ENCODE measurements at regions not wholly inside any gene's neighbourhood (a gene's known extent, or its start where the extent isn't known, plus 50 kb on each side); places are given as distances from the start of the nearest gene placed in this dataset.

DNA sequence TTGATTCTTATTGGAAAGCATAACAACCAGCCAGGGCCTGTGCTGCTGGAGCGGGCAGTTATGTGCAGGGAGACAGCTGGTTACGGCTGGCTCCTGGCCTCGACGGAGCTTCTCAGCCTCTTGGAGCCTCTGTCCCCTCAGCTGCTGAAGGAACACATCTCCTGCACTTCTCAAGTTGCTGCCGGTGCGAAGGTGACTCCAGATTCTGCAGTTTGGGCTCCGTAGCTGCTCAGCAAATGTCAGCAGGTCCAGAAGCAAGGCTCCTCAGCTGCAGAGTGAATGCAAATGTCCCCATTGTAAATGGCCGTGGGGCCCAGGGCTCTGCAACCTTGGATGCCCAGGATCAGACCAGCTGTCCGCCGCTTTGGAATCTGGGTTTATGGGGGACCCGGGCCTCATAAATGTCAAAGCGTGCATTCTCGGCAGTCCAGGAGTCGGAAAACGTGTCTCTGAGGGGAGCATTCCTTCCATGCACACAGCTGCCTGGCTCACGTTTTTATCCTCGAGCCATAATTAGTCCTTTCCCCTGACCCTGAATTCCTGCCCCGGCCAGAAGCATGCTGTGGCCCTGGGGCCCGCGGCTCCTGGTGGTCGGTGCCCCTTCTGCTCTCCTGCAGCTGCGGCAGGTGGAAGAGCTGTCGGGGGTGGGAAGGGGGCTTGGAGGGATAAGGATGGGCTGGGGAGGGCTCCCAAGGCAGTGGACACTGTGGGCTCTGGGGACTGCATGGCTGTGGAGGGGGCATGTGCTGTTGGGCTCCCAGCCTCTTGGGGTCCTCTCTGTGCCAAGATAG lies 106.0 kb downstream of the KIF26A start:
- TF ChIP-seq, protein P1, sequence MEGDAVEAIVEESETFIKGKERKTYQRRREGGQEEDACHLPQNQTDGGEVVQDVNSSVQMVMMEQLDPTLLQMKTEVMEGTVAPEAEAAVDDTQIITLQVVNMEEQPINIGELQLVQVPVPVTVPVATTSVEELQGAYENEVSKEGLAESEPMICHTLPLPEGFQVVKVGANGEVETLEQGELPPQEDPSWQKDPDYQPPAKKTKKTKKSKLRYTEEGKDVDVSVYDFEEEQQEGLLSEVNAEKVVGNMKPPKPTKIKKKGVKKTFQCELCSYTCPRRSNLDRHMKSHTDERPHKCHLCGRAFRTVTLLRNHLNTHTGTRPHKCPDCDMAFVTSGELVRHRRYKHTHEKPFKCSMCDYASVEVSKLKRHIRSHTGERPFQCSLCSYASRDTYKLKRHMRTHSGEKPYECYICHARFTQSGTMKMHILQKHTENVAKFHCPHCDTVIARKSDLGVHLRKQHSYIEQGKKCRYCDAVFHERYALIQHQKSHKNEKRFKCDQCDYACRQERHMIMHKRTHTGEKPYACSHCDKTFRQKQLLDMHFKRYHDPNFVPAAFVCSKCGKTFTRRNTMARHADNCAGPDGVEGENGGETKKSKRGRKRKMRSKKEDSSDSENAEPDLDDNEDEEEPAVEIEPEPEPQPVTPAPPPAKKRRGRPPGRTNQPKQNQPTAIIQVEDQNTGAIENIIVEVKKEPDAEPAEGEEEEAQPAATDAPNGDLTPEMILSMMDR (IDR thresholded peaks at IDR 0.05), result no peak
- TF ChIP-seq POLR2A (IDR thresholded peaks at IDR 0.05) (no peak), POLR2AphosphoS5 (IDR thresholded peaks at IDR 0.05) (no peak)
